Activated CD8-positive, alpha-beta T cell treated with anti-CD3 and anti-CD28 coated beads, Interleukin-2, amount 10 ng/mL, durations not matched to agents 7 days and 5 days (primary cell): ENCODE measurements at regions not wholly inside any gene's neighbourhood (a gene's known extent, or its start where the extent isn't known, plus 50 kb on each side); places are given as distances from the start of the nearest gene placed in this dataset.

Source experiments
- ATAC-seq: fragments of 150-1000 bp; cut with Tn5 transposase; one replicate; pipeline ENCODE4 v1.10.0; 2021; ENCODE audit warnings: moderate library complexity
- CTCF ChIA-PET: fragments of 350-600 bp; sonication (Branson Sonifier 250); formaldehyde crosslinking; loops from one replicate; lab custom pipeline; 2021; ENCODE audit warnings: antibody characterized with exemption; lab: Charles Lee
- POLR2A ChIA-PET: fragments of 350-600 bp; sonication (Branson Sonifier 250); formaldehyde crosslinking; loops from one replicate; lab custom pipeline; 2021; ENCODE audit warnings: antibody characterized with exemption; lab: Charles Lee
- DNase-seq: peaks from one replicate; pipeline ENCODE4 v3.0.0-alpha.2; 2020
- H3K27ac Mint-ChIP-seq: one replicate; pipeline ENCODE4 v1.8.0; 2021; ENCODE audit warnings: mild to moderate bottlenecking, mixed read lengths
- H3K27me3 Mint-ChIP-seq: one replicate; pipeline ENCODE4 v1.8.0; 2021; ENCODE audit warnings: low read depth, mixed read lengths
- H3K36me3 Mint-ChIP-seq: one replicate; pipeline ENCODE4 v1.8.0; 2021; ENCODE audit warnings: low read depth, mixed read lengths
- H3K4me1 Mint-ChIP-seq: one replicate; pipeline ENCODE4 v1.8.0; 2021; ENCODE audit warnings: low read depth, mixed read lengths
- H3K4me3 Mint-ChIP-seq: one replicate; pipeline ENCODE4 v1.8.0; 2021; ENCODE audit warnings: mild to moderate bottlenecking, mixed read lengths
- H3K9me3 Mint-ChIP-seq: one replicate; pipeline ENCODE4 v1.8.0; 2022; ENCODE audit warnings: mixed read lengths; ENCODE audit not compliant: insufficient read depth

DNA sequence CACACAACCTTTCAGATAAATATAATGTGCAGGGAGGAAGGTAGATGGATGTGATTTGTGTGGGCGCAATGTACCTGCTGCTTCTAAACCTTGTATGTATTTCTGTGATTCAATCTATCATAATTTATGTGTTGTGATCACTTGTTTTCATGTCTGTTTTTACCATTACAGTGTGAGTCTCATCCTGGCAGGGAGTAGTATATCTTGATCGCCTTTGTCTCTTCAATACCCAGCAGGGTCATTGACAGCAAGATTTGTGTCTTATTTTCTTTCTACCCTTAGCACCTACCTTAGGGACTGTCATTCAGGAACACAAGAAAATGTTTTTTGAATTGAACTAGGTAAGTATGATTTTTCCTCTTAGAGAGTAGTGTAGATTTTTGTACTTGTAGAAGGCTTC lies 83.7 kb upstream of the SELENOK start:
- CTCF ChIA-PET: no interaction called here
- POLR2A ChIA-PET: no interaction called here
- H3K4me3 Mint-ChIP-seq: no peak overlapping the region
- H3K9me3 Mint-ChIP-seq: peaks cover 7% of the 10 kb centered on the region
- no peak overlapping the region for H3K27ac Mint-ChIP-seq
- H3K36me3 Mint-ChIP-seq: no peaks in the 10 kb centered on the region
- ATAC-seq: no peak
- H3K27me3 Mint-ChIP-seq: no peaks in the 10 kb centered on the region
- H3K4me1 Mint-ChIP-seq: no peaks in the 10 kb centered on the region
- DNase-seq: no peak

DNA sequence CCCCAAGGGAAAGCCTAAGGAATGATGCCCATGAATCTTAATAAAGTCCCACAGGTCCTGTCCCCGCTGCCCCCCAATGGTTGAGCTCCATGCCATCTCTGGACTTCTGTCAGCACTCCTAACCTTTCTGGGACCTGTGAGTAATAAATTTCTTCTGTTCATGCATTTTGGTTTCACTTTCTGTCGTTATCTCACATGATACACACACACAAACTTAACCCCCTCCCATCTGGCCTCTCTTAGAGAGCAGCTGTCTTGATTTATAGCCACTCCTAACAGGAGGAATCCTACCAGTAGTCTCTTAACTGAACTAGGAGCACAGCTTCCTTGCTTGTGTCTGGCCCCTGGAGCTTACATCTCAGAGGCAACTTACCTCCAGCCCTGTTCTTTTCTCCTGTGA lies 82.7 kb upstream of the SELENOK start:
- no peak for DNase-seq
- POLR2A ChIA-PET: no interaction called here
- no peak for ATAC-seq
- Mint-ChIP-seq H3K27me3 (no peaks in the 10 kb centered on the region), H3K36me3 (no peaks in the 10 kb centered on the region), H3K4me3 (no peak overlapping the region), H3K4me1 (no peaks in the 10 kb centered on the region), H3K9me3 (peaks cover 7% of the 10 kb centered on the region), H3K27ac (no peak overlapping the region)
- CTCF ChIA-PET: no interaction called here

DNA sequence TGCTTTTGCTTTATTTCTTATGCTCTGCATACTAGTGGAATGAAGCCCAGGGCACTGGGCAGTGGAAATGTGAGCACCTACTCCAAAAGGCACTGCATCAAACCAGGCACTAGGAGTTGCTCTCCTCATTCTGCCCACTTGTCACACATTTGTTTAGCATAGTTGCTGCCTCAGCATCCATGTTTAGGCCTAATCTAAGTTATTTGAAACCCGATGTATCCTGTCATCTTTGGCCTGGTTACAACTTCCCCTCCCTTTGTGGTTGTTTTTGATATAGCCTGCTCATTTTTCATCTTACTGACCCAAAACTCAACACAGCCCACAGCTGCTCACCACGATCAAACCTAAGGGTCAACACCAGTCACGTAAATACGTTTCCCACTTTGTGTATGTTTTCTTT lies 82.2 kb upstream of the SELENOK start:
- peaks cover 7% of the 10 kb centered on the region for H3K9me3 Mint-ChIP-seq
- ChIA-PET POLR2A (no interaction called here), CTCF (no interaction called here)

DNA sequence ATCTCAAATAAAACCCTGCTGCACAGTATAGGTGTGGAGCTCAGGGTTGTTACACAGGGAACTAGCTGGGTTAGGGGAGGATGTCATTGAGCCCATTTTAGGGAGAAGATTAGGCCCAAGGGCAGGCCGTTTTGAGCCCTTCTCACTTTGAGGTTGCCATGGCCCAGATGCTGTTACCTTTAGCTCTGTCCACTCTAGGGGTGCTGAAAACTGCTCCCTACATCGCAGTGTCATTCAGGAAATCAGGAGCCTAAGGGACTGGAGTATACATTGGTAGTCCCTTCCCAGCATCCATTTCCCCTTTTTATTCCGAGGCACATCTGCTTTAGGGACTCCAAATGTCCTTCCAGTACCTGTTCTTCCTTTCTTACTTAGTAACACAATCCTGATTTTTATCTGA lies 79.0 kb upstream of the SELENOK start:
- DNase-seq (no peak), ATAC-seq (no peak)
- POLR2A ChIA-PET: no interaction called here
- peaks cover 5% of the 10 kb centered on the region for H3K9me3 Mint-ChIP-seq
- CTCF ChIA-PET: interaction anchor here (0.8 kb wide), 1 partner anchor 32 kb away, joined by 3 read pairs; no protein-coding TSS in a partner anchor
- H3K4me3 Mint-ChIP-seq: no peak overlapping the region
- no peak overlapping the region for H3K27ac Mint-ChIP-seq
- H3K27me3 Mint-ChIP-seq: no peaks in the 10 kb centered on the region
- no peaks in the 10 kb centered on the region for H3K4me1 Mint-ChIP-seq
- H3K36me3 Mint-ChIP-seq: no peaks in the 10 kb centered on the region

More for the DNA sequence above, 82.2 kb upstream of the SELENOK start:
- no peak overlapping the region for H3K4me3 Mint-ChIP-seq
- no peak for DNase-seq
- no peaks in the 10 kb centered on the region for H3K36me3 Mint-ChIP-seq
- no peak for ATAC-seq
- no peaks in the 10 kb centered on the region for H3K27me3 Mint-ChIP-seq
- no peaks in the 10 kb centered on the region for H3K4me1 Mint-ChIP-seq
- no peak overlapping the region for H3K27ac Mint-ChIP-seq

GRCh38 chr3:53969086-53969485 lies 77.4 kb upstream of the SELENOK start:
- Mint-ChIP-seq H3K27me3 (no peaks in the 10 kb centered on the region), H3K4me3 (no peak overlapping the region), H3K4me1 (no peaks in the 10 kb centered on the region), H3K9me3 (peaks cover 4% of the 10 kb centered on the region), H3K36me3 (no peaks in the 10 kb centered on the region), H3K27ac (no peak overlapping the region)
- ChIA-PET POLR2A (no interaction called here), CTCF (interaction anchor here (0.8 kb wide), 1 partner anchor 31 kb away, joined by 3 read pairs; no protein-coding TSS in a partner anchor)
- ATAC-seq (no peak), DNase-seq (no peak)

DNA sequence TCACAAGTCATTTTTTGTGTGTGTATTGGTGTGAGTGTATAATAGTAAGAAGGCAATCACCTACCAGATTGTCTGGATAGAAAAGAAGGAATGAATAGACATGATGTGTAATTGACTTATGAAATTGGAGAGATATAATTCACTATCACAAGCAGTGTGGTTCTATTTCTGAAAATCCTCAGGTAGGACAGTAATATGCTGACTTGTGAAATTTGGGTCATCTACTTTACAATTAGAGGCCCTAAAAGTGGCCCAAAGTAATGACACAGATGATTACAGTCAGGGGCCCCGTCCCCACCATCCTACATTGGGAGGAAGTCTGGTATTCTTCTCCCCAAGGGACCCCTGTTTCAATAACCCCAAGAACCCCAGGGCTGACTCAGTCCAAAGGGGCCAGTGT lies 73.6 kb upstream of the SELENOK start:
- ChIA-PET POLR2A (no interaction called here), CTCF (interaction anchor here (1.5 kb wide), 1 partner anchor 26 kb away, joined by 3 read pairs; no protein-coding TSS in a partner anchor)
- Mint-ChIP-seq H3K36me3 (no peaks in the 10 kb centered on the region), H3K9me3 (peaks cover 4% of the 10 kb centered on the region), H3K27me3 (peaks cover 3% of the 10 kb centered on the region), H3K4me1 (no peaks in the 10 kb centered on the region), H3K27ac (no peak overlapping the region), H3K4me3 (no peak overlapping the region)
- DNase-seq (no peak), ATAC-seq (no peak)

GRCh38 chr3:53957831-53958230 lies 66.2 kb upstream of the SELENOK start:
- Mint-ChIP-seq H3K4me3 (no peak overlapping the region), H3K36me3 (no peaks in the 10 kb centered on the region), H3K27me3 (peaks cover 7% of the 10 kb centered on the region), H3K9me3 (no peaks in the 10 kb centered on the region), H3K27ac (no peak overlapping the region), H3K4me1 (no peaks in the 10 kb centered on the region)
- ATAC-seq: no peak
- POLR2A ChIA-PET: no interaction called here
- DNase-seq: no peak
- CTCF ChIA-PET: interaction anchor here (1.3 kb wide), 1 partner anchor 19 kb away, joined by 3 read pairs; no protein-coding TSS in a partner anchor

DNA sequence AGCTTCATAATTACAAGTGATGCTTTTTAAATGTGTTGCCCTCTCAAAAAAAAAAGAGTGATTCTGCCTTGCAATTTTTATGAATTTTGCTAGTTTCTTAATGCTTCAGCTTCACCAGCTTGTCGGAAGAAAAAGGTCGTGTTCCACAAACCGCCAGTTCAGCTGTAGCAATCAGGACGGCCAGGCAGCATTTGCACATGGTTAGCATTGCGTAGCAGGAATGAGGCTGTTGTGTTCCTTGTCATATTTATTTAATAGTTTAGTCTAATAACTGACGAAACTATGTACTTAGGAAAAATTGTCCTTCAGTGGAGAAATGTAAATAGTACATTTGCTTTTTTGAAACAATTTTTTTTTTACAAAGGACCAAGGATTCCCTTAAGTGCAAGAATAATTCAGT lies 64.9 kb upstream of the SELENOK start:
- no peak for DNase-seq
- Mint-ChIP-seq H3K4me1 (no peaks in the 10 kb centered on the region), H3K36me3 (no peaks in the 10 kb centered on the region), H3K27me3 (peaks cover 7% of the 10 kb centered on the region), H3K27ac (no peak overlapping the region), H3K4me3 (no peak overlapping the region), H3K9me3 (no peaks in the 10 kb centered on the region)
- POLR2A ChIA-PET: no interaction called here
- CTCF ChIA-PET: no interaction called here
- ATAC-seq: no peak

- ChIA-PET CTCF (no interaction called here), POLR2A (no interaction called here)
- no peak for DNase-seq
- H3K4me1 Mint-ChIP-seq: no peaks in the 10 kb centered on the region
- peaks cover 6% of the 10 kb centered on the region for H3K27me3 Mint-ChIP-seq
- H3K36me3 Mint-ChIP-seq: peaks cover 6% of the 10 kb centered on the region
- H3K9me3 Mint-ChIP-seq: peaks cover 13% of the 10 kb centered on the region
- H3K27ac Mint-ChIP-seq: no peak overlapping the region
- H3K4me3 Mint-ChIP-seq: no peak overlapping the region
- no peak for ATAC-seq
Measured at GRCh38 chr3:53949541-53949940, 57.9 kb upstream of the SELENOK start.

GRCh38 chr3:53948174-53948573 lies 56.5 kb upstream of the SELENOK start:
- no peak for DNase-seq
- Mint-ChIP-seq H3K4me3 (no peak overlapping the region), H3K9me3 (peaks cover 13% of the 10 kb centered on the region), H3K27me3 (peaks cover 3% of the 10 kb centered on the region), H3K27ac (no peak overlapping the region), H3K4me1 (no peaks in the 10 kb centered on the region), H3K36me3 (peaks cover 6% of the 10 kb centered on the region)
- ChIA-PET CTCF (no interaction called here), POLR2A (no interaction called here)
- ATAC-seq: no peak

DNA sequence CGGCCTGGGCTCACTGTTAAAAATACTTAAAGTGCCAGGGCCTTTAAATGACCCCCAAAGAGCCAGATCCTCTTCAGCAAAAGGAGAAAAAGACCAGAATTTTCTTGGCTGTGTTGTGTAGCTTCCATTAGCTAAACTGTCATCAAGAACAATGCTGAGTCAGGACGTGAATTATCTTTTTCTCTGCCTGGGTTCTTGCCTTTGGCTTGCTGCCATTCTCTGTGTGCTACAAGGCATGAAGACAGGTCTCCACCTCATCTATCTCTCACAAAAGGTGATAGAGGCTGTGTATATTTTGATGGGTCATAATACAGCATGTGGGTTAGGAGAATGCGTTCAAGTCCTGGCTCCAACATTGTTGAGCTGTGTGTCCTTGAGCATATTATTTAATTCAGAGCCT lies 52.4 kb upstream of the SELENOK start:
- Mint-ChIP-seq H3K27me3 (peaks cover 2% of the 10 kb centered on the region), H3K4me1 (no peaks in the 10 kb centered on the region), H3K9me3 (peaks cover 13% of the 10 kb centered on the region), H3K27ac (no peak overlapping the region), H3K4me3 (no peak overlapping the region), H3K36me3 (peaks cover 6% of the 10 kb centered on the region)
- ChIA-PET POLR2A (no interaction called here), CTCF (interaction anchor here (1.2 kb wide), 1 partner anchor 10 kb away, joined by 3 read pairs; no protein-coding TSS in a partner anchor)
- DNase-seq (no peak), ATAC-seq (no peak)

- no peak for DNase-seq
- CTCF ChIA-PET: no interaction called here
- ATAC-seq: no peak
- no peak overlapping the region for H3K27ac Mint-ChIP-seq
- H3K27me3 Mint-ChIP-seq: peaks cover 2% of the 10 kb centered on the region
- POLR2A ChIA-PET: no interaction called here
- H3K4me1 Mint-ChIP-seq: no peaks in the 10 kb centered on the region
- H3K36me3 Mint-ChIP-seq: peaks cover 6% of the 10 kb centered on the region
- H3K4me3 Mint-ChIP-seq: no peak overlapping the region
- H3K9me3 Mint-ChIP-seq: peaks cover 7% of the 10 kb centered on the region
Measured at GRCh38 chr3:53941950-53942349, 50.3 kb upstream of the SELENOK start.
